Smooth muscle cell (in vitro differentiated cells): ENCODE measurements at regions not wholly inside any gene's neighbourhood (a gene's known extent, or its start where the extent isn't known, plus 50 kb on each side); places are given as distances from the start of the nearest gene placed in this dataset.

ENCODE experiments used
- DNase-seq: peaks from one replicate; lab custom pipeline; 2025; ENCODE audit not compliant: unreplicated experiment; lab: John Stamatoyannopoulos, UW
- H2AFZ ChIP-seq: fragments of 200-600 bp; sonication (generic); 2 replicates; pipeline ENCODE4 v1.6.0; 2016; ENCODE audit warnings: antibody characterized with exemption, low read depth, mild to moderate bottlenecking
- H3F3A ChIP-seq: fragments of 200-600 bp; sonication (generic); 2 replicates; pipeline ENCODE4 v1.6.0; 2017; ENCODE audit warnings: antibody characterized with exemption, low read depth
- H3K27ac ChIP-seq: fragments of 200-600 bp; sonication (generic); 2 replicates; pipeline ENCODE4 v1.5.1; 2016; ENCODE audit warnings: low read depth, mild to moderate bottlenecking
- H3K27me3 ChIP-seq: fragments of 200-600 bp; sonication (generic); 2 replicates; pipeline ENCODE4 v1.6.1; 2016; ENCODE audit warnings: low read depth, mild to moderate bottlenecking
- H3K36me3 ChIP-seq: fragments of 200-600 bp; sonication (generic); 2 replicates; pipeline ENCODE4 v1.5.1; 2016; ENCODE audit warnings: low read depth
- H3K4me1 ChIP-seq: fragments of 200-600 bp; sonication (generic); 2 replicates; pipeline ENCODE4 v1.5.1; 2016; ENCODE audit warnings: low read depth
- H3K4me2 ChIP-seq: fragments of 200-600 bp; sonication (generic); 2 replicates; pipeline ENCODE4 v1.6.0; 2016; ENCODE audit warnings: mild to moderate bottlenecking
- H3K4me3 ChIP-seq: fragments of 200-600 bp; sonication (generic); 2 replicates; pipeline ENCODE4 v1.5.1; 2016; ENCODE audit warnings: mild to moderate bottlenecking
- H3K79me2 ChIP-seq: fragments of 200-600 bp; sonication (generic); 2 replicates; pipeline ENCODE4 v1.6.0; 2016; ENCODE audit warnings: low read depth, mild to moderate bottlenecking
- H3K9ac ChIP-seq: fragments of 200-600 bp; sonication (generic); 2 replicates; pipeline ENCODE4 v1.6.0; 2016; ENCODE audit warnings: low read depth
- H3K9me3 ChIP-seq: fragments of 200-600 bp; sonication (generic); replicated peaks from 2 replicates; pipeline ENCODE4 v1.5.1; 2016; ENCODE audit warnings: low read depth
- H4K20me1 ChIP-seq: fragments of 200-600 bp; sonication (generic); 2 replicates; pipeline ENCODE4 v1.6.0; 2016; ENCODE audit warnings: low read depth
- CTCF ChIP-seq: fragments of 200-600 bp; sonication (generic); IDR thresholded peaks from 2 replicates; pipeline ENCODE4 v1.5.1; 2017; ENCODE audit warnings: borderline replicate concordance, mild to moderate bottlenecking, antibody characterized with exemption; ENCODE audit not compliant: insufficient read depth, poor library complexity, severe bottlenecking
- WGBS: methylation state at CpG from one replicate; pipeline ENCODE4 v1.1.7; 2016; ENCODE audit warnings: low lambda C conversion rate; 5-methylcytosine and 5-hydroxymethylcytosine counted together

- H3K79me2 ChIP-seq, result no peaks in the 10 kb centered on the region
- H3K9ac ChIP-seq, result no peak overlapping the region
- no peaks in the 10 kb centered on the region for H3K27me3 ChIP-seq
- no peaks in the 10 kb centered on the region for H3F3A ChIP-seq
- no peak overlapping the region for H3K27ac ChIP-seq
- no peak for TF ChIP-seq CTCF
- no peaks in the 10 kb centered on the region for H3K36me3 ChIP-seq
- H3K4me1 ChIP-seq, result no peaks in the 10 kb centered on the region
- no peak overlapping the region for H3K4me3 ChIP-seq
- H3K4me2 ChIP-seq, result no peak overlapping the region
- DNase-seq, result no peak
- 96% methylated on average over 13 of the region's 13 CpGs for WGBS
- no peaks in the 10 kb centered on the region for H4K20me1 ChIP-seq
- no peak overlapping the region for H2AFZ ChIP-seq
- H3K9me3 ChIP-seq, result no peaks in the 10 kb centered on the region
Measured at GRCh38 chr5:120367896-120368634, 96.0 kb upstream of the PRR16 start.

- no peaks in the 10 kb centered on the region for H3K27me3 ChIP-seq
- no peak overlapping the region for H3K27ac ChIP-seq
- no peaks in the 10 kb centered on the region for H3K36me3 ChIP-seq
- no peak overlapping the region for H3K9ac ChIP-seq
- no peaks in the 10 kb centered on the region for H3K9me3 ChIP-seq
- no peak overlapping the region for H3K4me2 ChIP-seq
- WGBS, result 87% methylated on average over 8 of the region's 8 CpGs
- H3K79me2 ChIP-seq, result no peaks in the 10 kb centered on the region
- H3K4me1 ChIP-seq, result no peaks in the 10 kb centered on the region
- H3F3A ChIP-seq, result no peaks in the 10 kb centered on the region
- H3K4me3 ChIP-seq, result no peak overlapping the region
- no peak for DNase-seq
- no peaks in the 10 kb centered on the region for H4K20me1 ChIP-seq
- TF ChIP-seq CTCF, result no peak
- H2AFZ ChIP-seq, result no peak overlapping the region
Measured at GRCh38 chr5:120368923-120369715, 95.0 kb upstream of the PRR16 start.

GRCh38 chr5:120372899-120373298 lies 91.2 kb upstream of the PRR16 start:
- no peak overlapping the region for H3K4me3 ChIP-seq
- peak overlapping the region; percentile 32 for H3K27ac ChIP-seq
- H3F3A ChIP-seq, result no peaks in the 10 kb centered on the region
- no peak overlapping the region for H2AFZ ChIP-seq
- no peak overlapping the region for H3K9ac ChIP-seq
- DNase-seq, result no peak
- no peaks in the 10 kb centered on the region for H3K27me3 ChIP-seq
- no peaks in the 10 kb centered on the region for H3K36me3 ChIP-seq
- H4K20me1 ChIP-seq, result no peaks in the 10 kb centered on the region
- TF ChIP-seq CTCF, result no peak
- WGBS, result 60% methylated on average over 3 of the region's 3 CpGs
- H3K4me1 ChIP-seq, result no peaks in the 10 kb centered on the region
- H3K4me2 ChIP-seq, result no peak overlapping the region
- no peaks in the 10 kb centered on the region for H3K9me3 ChIP-seq
- no peaks in the 10 kb centered on the region for H3K79me2 ChIP-seq
